ENCODE measurements at regions not wholly inside any gene's neighbourhood (a gene's known extent, or its start where the extent isn't known, plus 50 kb on each side); places are given as distances from the start of the nearest gene placed in this dataset.

GRCh38 chr9:26695298-26695622 is 197.3 kb downstream of the CAAP1 start:
- Histone ChIP-seq H3K4me1 (no peaks in the 10 kb centered on the region), H3K27ac (no peak overlapping the region), H3K36me3 (no peaks in the 10 kb centered on the region), H3K27me3 (no peaks in the 10 kb centered on the region), H3K9me3 (peaks cover 0 to 7% (median 0%) of the 10 kb centered on the region in 3 donors), H3K4me3 (no peak overlapping the region)
- 40 to 75% methylated on average over 1 of the region's 1 CpG for WGBS, 2 donors
- intact Hi-C loops (cut with DNase I) = no loop called here
- TF ChIP-seq POLR2A (IDR thresholded peaks at IDR 0.05) = no peak
- TF ChIP-seq, protein P1, sequence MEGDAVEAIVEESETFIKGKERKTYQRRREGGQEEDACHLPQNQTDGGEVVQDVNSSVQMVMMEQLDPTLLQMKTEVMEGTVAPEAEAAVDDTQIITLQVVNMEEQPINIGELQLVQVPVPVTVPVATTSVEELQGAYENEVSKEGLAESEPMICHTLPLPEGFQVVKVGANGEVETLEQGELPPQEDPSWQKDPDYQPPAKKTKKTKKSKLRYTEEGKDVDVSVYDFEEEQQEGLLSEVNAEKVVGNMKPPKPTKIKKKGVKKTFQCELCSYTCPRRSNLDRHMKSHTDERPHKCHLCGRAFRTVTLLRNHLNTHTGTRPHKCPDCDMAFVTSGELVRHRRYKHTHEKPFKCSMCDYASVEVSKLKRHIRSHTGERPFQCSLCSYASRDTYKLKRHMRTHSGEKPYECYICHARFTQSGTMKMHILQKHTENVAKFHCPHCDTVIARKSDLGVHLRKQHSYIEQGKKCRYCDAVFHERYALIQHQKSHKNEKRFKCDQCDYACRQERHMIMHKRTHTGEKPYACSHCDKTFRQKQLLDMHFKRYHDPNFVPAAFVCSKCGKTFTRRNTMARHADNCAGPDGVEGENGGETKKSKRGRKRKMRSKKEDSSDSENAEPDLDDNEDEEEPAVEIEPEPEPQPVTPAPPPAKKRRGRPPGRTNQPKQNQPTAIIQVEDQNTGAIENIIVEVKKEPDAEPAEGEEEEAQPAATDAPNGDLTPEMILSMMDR (IDR thresholded peaks at IDR 0.05) = no peak
- no peak for DNase-seq

GRCh38 chr9:26694381-26695297 is 198.0 kb downstream of the CAAP1 start:
- Histone ChIP-seq H3K4me1 (no peaks in the 10 kb centered on the region), H3K36me3 (no peaks in the 10 kb centered on the region), H3K27ac (no peak overlapping the region), H3K4me3 (no peak overlapping the region), H3K9me3 (peaks cover 0 to 7% (median 0%) of the 10 kb centered on the region in 3 donors), H3K27me3 (no peaks in the 10 kb centered on the region)
- no peak for TF ChIP-seq POLR2A (IDR thresholded peaks at IDR 0.05)
- TF ChIP-seq, protein P1 (IDR thresholded peaks at IDR 0.05) = no peak
- no peak for DNase-seq
- intact Hi-C loops (cut with DNase I) = no loop called here
- WGBS, 2 donors = 65 to 67% methylated on average over 5 of the region's 5 CpGs

- no peak overlapping the region for H3K4me3 ChIP-seq
- intact Hi-C loops (cut with DNase I) = no loop called here
- no peaks in the 10 kb centered on the region for H3K9me3 ChIP-seq
- TF ChIP-seq, protein P1 (IDR thresholded peaks at IDR 0.05) = no peak
- TF ChIP-seq POLR2A (IDR thresholded peaks at IDR 0.05) = no peak
- no peaks in the 10 kb centered on the region for H3K4me1 ChIP-seq
- H3K27me3 ChIP-seq = no peaks in the 10 kb centered on the region
- WGBS, 2 donors = 58 to 63% methylated on average over 6 of the region's 6 CpGs
- no peaks in the 10 kb centered on the region for H3K36me3 ChIP-seq
- DNase-seq = no peak
- no peak overlapping the region for H3K27ac ChIP-seq
Observed at GRCh38 chr9:26689041-26689440, 203.6 kb downstream of the CAAP1 start.

DNA sequence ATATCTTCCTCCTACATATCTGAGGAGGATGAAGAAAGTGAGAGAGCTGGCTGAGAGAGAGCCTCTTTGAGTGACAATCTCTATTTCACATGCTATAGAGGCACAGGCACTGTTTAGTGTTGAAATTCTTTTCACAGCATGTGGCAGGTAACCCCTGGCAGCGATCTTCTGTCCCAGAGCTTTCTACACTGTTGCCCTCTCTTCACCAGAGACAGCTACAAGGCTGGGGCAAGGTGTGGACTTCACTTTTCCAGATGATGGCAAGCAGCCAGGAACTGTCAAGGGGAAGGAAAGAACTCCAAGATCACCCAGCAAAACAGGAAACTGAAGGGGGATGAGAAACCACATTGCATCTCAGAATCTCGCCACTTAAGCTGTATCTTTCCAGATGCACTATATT is 205.2 kb downstream of the CAAP1 start:
- no peak for DNase-seq
- Histone ChIP-seq H3K9me3 (no peaks in the 10 kb centered on the region), H3K27ac (no peak overlapping the region), H3K36me3 (no peaks in the 10 kb centered on the region), H3K27me3 (no peaks in the 10 kb centered on the region), H3K4me3 (no peak overlapping the region), H3K4me1 (no peaks in the 10 kb centered on the region)
- no peak for TF ChIP-seq POLR2A (IDR thresholded peaks at IDR 0.05)
- TF ChIP-seq, protein P1 (IDR thresholded peaks at IDR 0.05) = no peak
- intact Hi-C loops (cut with DNase I) = no loop called here
- 42 to 65% methylated on average over 1 to 2 of the region's 2 CpGs for WGBS, 2 donors

- H3K27me3 ChIP-seq = no peaks in the 10 kb centered on the region
- H3K4me1 ChIP-seq = no peaks in the 10 kb centered on the region
- H3K27ac ChIP-seq = no peak overlapping the region
- intact Hi-C loops (cut with DNase I) = no loop called here
- H3K36me3 ChIP-seq = no peaks in the 10 kb centered on the region
- WGBS, 2 donors = 34 to 62% methylated on average over 2 of the region's 2 CpGs
- H3K4me3 ChIP-seq = no peak overlapping the region
- no peak for DNase-seq
- H3K9me3 ChIP-seq = no peaks in the 10 kb centered on the region
- TF ChIP-seq, protein P1 (IDR thresholded peaks at IDR 0.05) = no peak
- no peak for TF ChIP-seq POLR2A (IDR thresholded peaks at IDR 0.05)
Observed at GRCh38 chr9:26685818-26686217, 206.8 kb downstream of the CAAP1 start.
